Esophagus squamous epithelium (tissue), 4 donors: ENCODE measurements at regions not wholly inside any gene's neighbourhood (a gene's known extent, or its start where the extent isn't known, plus 50 kb on each side); places are given as distances from the start of the nearest gene placed in this dataset.

Experiments
- CTCF ChIP-seq, 6 experiments: fragments of 450-650 bp in 4 of 6; fragments of 200-600 bp in 2 of 6; sonication (generic) in 2 of 6; IDR thresholded peaks; one replicate each; pipeline ENCODE4 v1.5.1; 2016 to 2019; ENCODE audit warnings: antibody characterized with exemption in 6 of 6, mild to moderate bottlenecking in 4 of 6, moderate library complexity in 4 of 6
- POLR2A ChIP-seq, 4 donors: fragments of 450-650 bp; IDR thresholded peaks; one replicate each; pipeline ENCODE4 v1.6.1; 2017; ENCODE audit warnings: antibody characterized with exemption in 4 of 4, mild to moderate bottlenecking in 4 of 4, moderate library complexity in 3 of 4

- TF ChIP-seq CTCF (IDR thresholded peaks at IDR 0.05) (no peak), POLR2A (IDR thresholded peaks at IDR 0.05) (no peak)
Measured at GRCh38 chr3:194285024-194285849, 65.9 kb downstream of the CPN2 start.
